Right cardiac atrium (tissue), 5 donors: ENCODE measurements at regions not wholly inside any gene's neighbourhood (a gene's known extent, or its start where the extent isn't known, plus 50 kb on each side); places are given as distances from the start of the nearest gene placed in this dataset.

Experiments used
- ATAC-seq, 2 donors: fragments of 200-7000 bp; cut with Tn5 transposase; one replicate each; pipeline versions ENCODE4 v1.8.0 to v1.9.1; 2020; ENCODE audit warnings: moderate library complexity in 2 of 2, mild to moderate bottlenecking in 1 of 2
- DNase-seq, 3 donors: peaks; one replicate each; pipeline ENCODE4 v3.0.0-alpha.2; 2020
- H3K27ac ChIP-seq: one replicate; pipeline ENCODE4 v1.5.1; 2013; ENCODE audit warnings: mild to moderate bottlenecking, low read length, control low read depth, moderate library complexity
- H3K27me3 ChIP-seq: one replicate; pipeline ENCODE4 v1.6.1; 2013; ENCODE audit not compliant: control insufficient read depth, insufficient read depth
- H3K4me1 ChIP-seq: one replicate; pipeline ENCODE4 v1.6.1; 2013; ENCODE audit warnings: low read length; ENCODE audit not compliant: control insufficient read depth, insufficient read depth
- H3K4me3 ChIP-seq: one replicate; pipeline ENCODE4 v1.5.1; 2013; ENCODE audit warnings: low read length, control low read depth
- H3K9me3 ChIP-seq: one replicate; pipeline ENCODE4 v1.6.1; 2013; ENCODE audit warnings: low read length; ENCODE audit not compliant: control insufficient read depth
- WGBS: extraction: QIAGEN DNeasy Blood & Tissue Kit; methylation state at CpG from one replicate; pipeline ENCODE4 v1.1.7; 2013; 5-methylcytosine and 5-hydroxymethylcytosine counted together
- intact Hi-C, 4 donors: fragments of 100-400 bp; cut with DNase I; formaldehyde crosslinking; loops; one replicate each; pipeline versions ENCODE4 v1.11.0 to v1.14.0; 2022 to 2023
- donor health status: healthy with polysubstance abuse.
- donor health status: DM: no; HTN: yes; CAD: no.
- donor health status: DM: no; HTN: no; CAD: no.
- donor health status: DM: no; HTN: yes; CAD: no; lungs with severe emphysema.
- donor health status: DM: yes; HTN: yes; CAD: no.

GRCh38 chr10:120987359-120987758 is 136.2 kb downstream of the WDR11 start:
- Histone ChIP-seq H3K4me3 (no peak overlapping the region), H3K4me1 (no peaks in the 10 kb centered on the region), H3K27me3 (no peaks in the 10 kb centered on the region), H3K9me3 (peaks cover 2% of the 10 kb centered on the region), H3K27ac (no peak overlapping the region)
- no peak for ATAC-seq
- intact Hi-C loops: no loop called here
- no peak for DNase-seq
- 68% methylated on average over 2 of the region's 2 CpGs for WGBS

- H3K4me3 ChIP-seq: no peak overlapping the region
- WGBS: 80% methylated on average over 3 of the region's 3 CpGs
- DNase-seq (no peak), ATAC-seq (no peak)
- intact Hi-C loops: no loop called here
- no peak overlapping the region for H3K27ac ChIP-seq
- peaks cover 2% of the 10 kb centered on the region for H3K9me3 ChIP-seq
- H3K4me1 ChIP-seq: no peaks in the 10 kb centered on the region
- H3K27me3 ChIP-seq: no peaks in the 10 kb centered on the region
Measured at GRCh38 chr10:120988751-120989150, 137.6 kb downstream of the WDR11 start.

GRCh38 chr10:120989279-120989678 is 138.1 kb downstream of the WDR11 start:
- WGBS: 88% methylated on average over 2 of the region's 2 CpGs
- intact Hi-C loops: no loop called here
- ATAC-seq: no peak

GRCh38 chr10:120989996-120990598 is 138.9 kb downstream of the WDR11 start:
- Histone ChIP-seq H3K27ac (no peak overlapping the region), H3K27me3 (no peaks in the 10 kb centered on the region), H3K4me1 (no peaks in the 10 kb centered on the region), H3K9me3 (peaks cover 2% of the 10 kb centered on the region), H3K4me3 (no peak overlapping the region)
- DNase-seq (no peak), ATAC-seq (no peak)
- intact Hi-C loops: no loop called here
- 86% methylated on average over 10 of the region's 10 CpGs for WGBS

More at GRCh38 chr10:120989279-120989678, 138.1 kb downstream of the WDR11 start:
- no peaks in the 10 kb centered on the region for H3K27me3 ChIP-seq
- H3K4me3 ChIP-seq: no peak overlapping the region
- H3K4me1 ChIP-seq: no peaks in the 10 kb centered on the region
- peaks cover 2% of the 10 kb centered on the region for H3K9me3 ChIP-seq
- no peak overlapping the region for H3K27ac ChIP-seq
- DNase-seq: no peak

GRCh38 chr10:120990831-120991230 is 139.7 kb downstream of the WDR11 start:
- Histone ChIP-seq H3K9me3 (peaks cover 2% of the 10 kb centered on the region), H3K27me3 (no peaks in the 10 kb centered on the region), H3K27ac (no peak overlapping the region), H3K4me3 (no peak overlapping the region), H3K4me1 (no peaks in the 10 kb centered on the region)
- intact Hi-C loops: no loop called here
- DNase-seq (no peak), ATAC-seq (no peak)
- 90% methylated on average over 2 of the region's 2 CpGs for WGBS

- intact Hi-C loops: no loop called here
- ATAC-seq (no peak), DNase-seq (no peak)
- H3K4me1 ChIP-seq: no peaks in the 10 kb centered on the region
- H3K27ac ChIP-seq: no peak overlapping the region
- H3K27me3 ChIP-seq: no peaks in the 10 kb centered on the region
- 88% methylated on average over 2 of the region's 2 CpGs for WGBS
- H3K4me3 ChIP-seq: no peak overlapping the region
- H3K9me3 ChIP-seq: peaks cover 2% of the 10 kb centered on the region
Measured at GRCh38 chr10:120993089-120993488, 141.9 kb downstream of the WDR11 start.

- no peak for ATAC-seq
- Histone ChIP-seq H3K4me3 (no peak overlapping the region), H3K27me3 (no peaks in the 10 kb centered on the region), H3K4me1 (no peaks in the 10 kb centered on the region), H3K9me3 (no peaks in the 10 kb centered on the region), H3K27ac (no peak overlapping the region)
- no peak for DNase-seq
- intact Hi-C loops: no loop called here
- WGBS: 79% methylated on average over 4 of the region's 4 CpGs
Measured at GRCh38 chr10:120995768-120996167, 144.6 kb downstream of the WDR11 start.

- intact Hi-C loops: no loop called here
- H3K27me3 ChIP-seq: no peaks in the 10 kb centered on the region
- no peak for DNase-seq
- WGBS: 74% methylated on average over 9 of the region's 9 CpGs
- no peak overlapping the region for H3K27ac ChIP-seq
- no peaks in the 10 kb centered on the region for H3K4me1 ChIP-seq
- H3K4me3 ChIP-seq: no peak overlapping the region
- ATAC-seq: no peak
- H3K9me3 ChIP-seq: no peaks in the 10 kb centered on the region
Measured at GRCh38 chr10:120996456-120997034, 145.4 kb downstream of the WDR11 start.

GRCh38 chr10:120997313-120997712 is 146.2 kb downstream of the WDR11 start:
- Histone ChIP-seq H3K4me3 (no peak overlapping the region), H3K27ac (no peak overlapping the region), H3K9me3 (no peaks in the 10 kb centered on the region), H3K27me3 (no peaks in the 10 kb centered on the region), H3K4me1 (no peaks in the 10 kb centered on the region)
- WGBS: 43% methylated on average over 1 of the region's 1 CpG
- intact Hi-C loops: no loop called here
- ATAC-seq: no peak
- no peak for DNase-seq

GRCh38 chr10:120997756-120998155 is 146.6 kb downstream of the WDR11 start:
- Histone ChIP-seq H3K4me3 (no peak overlapping the region), H3K27ac (no peak overlapping the region), H3K27me3 (no peaks in the 10 kb centered on the region), H3K4me1 (no peaks in the 10 kb centered on the region), H3K9me3 (no peaks in the 10 kb centered on the region)
- no peak for DNase-seq
- intact Hi-C loops: no loop called here
- 74% methylated on average over 3 of the region's 3 CpGs for WGBS
- ATAC-seq: no peak

GRCh38 chr10:120998251-120998650 is 147.1 kb downstream of the WDR11 start:
- ATAC-seq (no peak), DNase-seq (no peak)
- Histone ChIP-seq H3K27me3 (no peaks in the 10 kb centered on the region), H3K4me3 (no peak overlapping the region), H3K4me1 (no peaks in the 10 kb centered on the region), H3K27ac (no peak overlapping the region), H3K9me3 (no peaks in the 10 kb centered on the region)
- WGBS: 70% methylated on average over 5 of the region's 5 CpGs
- intact Hi-C loops: no loop called here
